Uterus (tissue), 2 donors: ENCODE measurements at regions not wholly inside any gene's neighbourhood (a gene's known extent, or its start where the extent isn't known, plus 50 kb on each side); places are given as distances from the start of the nearest gene placed in this dataset.

Experiments used
- POLR2A ChIP-seq, 2 donors: fragments of 450-650 bp; IDR thresholded peaks; one replicate each; pipeline ENCODE4 v1.6.1; 2016; ENCODE audit warnings: antibody characterized with exemption in 2 of 2, mild to moderate bottlenecking in 1 of 2, moderate library complexity in 1 of 2
- TF ChIP-seq, protein P1 (sequence below), 4 experiments: fragments of 200-600 bp in 2 of 4; fragments of 450-650 bp in 2 of 4; sonication (generic) in 2 of 4; IDR thresholded peaks; one replicate each; pipeline ENCODE4 v1.5.1; 2016 to 2019; ENCODE audit warnings: antibody characterized with exemption in 4 of 4, mild to moderate bottlenecking in 2 of 4, moderate library complexity in 1 of 4

DNA sequence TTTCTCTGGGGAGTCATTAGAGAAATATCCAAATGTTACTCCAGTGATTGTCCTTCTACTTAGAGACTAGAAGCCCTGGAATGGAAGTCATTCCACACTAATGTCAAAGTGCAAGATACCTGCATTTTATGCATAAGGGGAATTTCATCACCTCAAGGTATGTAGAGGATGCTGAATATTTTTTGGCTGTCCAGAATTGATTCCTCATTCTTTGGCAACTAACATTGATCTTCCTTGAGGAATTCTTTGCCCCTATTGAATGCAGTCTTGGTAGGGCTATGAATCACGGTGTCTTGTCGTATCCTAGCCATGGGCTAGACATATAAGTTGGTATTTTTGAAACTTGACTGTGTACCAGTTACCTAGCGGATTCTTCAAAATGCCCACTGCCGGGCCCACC, 271.1 kb downstream of the CNTN3 start:
- TF ChIP-seq, protein P1, sequence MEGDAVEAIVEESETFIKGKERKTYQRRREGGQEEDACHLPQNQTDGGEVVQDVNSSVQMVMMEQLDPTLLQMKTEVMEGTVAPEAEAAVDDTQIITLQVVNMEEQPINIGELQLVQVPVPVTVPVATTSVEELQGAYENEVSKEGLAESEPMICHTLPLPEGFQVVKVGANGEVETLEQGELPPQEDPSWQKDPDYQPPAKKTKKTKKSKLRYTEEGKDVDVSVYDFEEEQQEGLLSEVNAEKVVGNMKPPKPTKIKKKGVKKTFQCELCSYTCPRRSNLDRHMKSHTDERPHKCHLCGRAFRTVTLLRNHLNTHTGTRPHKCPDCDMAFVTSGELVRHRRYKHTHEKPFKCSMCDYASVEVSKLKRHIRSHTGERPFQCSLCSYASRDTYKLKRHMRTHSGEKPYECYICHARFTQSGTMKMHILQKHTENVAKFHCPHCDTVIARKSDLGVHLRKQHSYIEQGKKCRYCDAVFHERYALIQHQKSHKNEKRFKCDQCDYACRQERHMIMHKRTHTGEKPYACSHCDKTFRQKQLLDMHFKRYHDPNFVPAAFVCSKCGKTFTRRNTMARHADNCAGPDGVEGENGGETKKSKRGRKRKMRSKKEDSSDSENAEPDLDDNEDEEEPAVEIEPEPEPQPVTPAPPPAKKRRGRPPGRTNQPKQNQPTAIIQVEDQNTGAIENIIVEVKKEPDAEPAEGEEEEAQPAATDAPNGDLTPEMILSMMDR (IDR thresholded peaks at IDR 0.05): no peak
- TF ChIP-seq POLR2A (IDR thresholded peaks at IDR 0.05): no peak
